Pons (tissue), 1 donor: ENCODE measurements at regions not wholly inside any gene's neighbourhood (a gene's known extent, or its start where the extent isn't known, plus 50 kb on each side); places are given as distances from the start of the nearest gene placed in this dataset.

Experiments used
- DNase-seq: peaks from one replicate; pipeline ENCODE4 v3.0.0-alpha.2; 2016; ENCODE audit warnings: low spot score

DNA sequence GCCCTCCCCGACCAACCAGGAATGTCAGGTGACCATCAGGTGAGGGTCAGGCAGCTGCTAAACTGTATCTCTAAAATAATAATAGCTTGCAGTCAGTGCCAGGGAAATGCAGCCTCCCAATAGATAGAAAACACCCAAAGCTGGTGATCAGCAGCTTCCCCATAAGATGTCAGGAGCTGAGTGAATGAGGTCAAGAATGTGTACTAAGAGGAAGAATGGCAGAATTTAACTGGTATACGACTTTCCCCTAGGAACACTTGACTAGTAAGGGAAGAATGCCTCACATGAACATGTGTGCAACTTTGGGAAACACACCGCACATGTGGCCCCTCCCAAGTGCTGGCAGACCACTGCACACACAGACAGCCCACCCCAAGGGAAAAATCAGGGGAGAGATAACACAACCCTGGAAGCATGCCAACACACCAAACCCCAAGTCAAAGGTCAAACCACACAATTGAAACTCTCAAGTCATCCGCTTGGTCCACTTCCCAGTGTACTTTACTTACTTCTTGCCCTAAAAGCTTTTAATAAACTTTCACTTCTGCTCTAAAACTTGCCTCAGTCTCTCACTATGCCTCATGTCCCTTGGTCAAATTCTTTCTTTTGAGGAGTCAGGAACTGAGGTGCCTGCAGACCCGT, 806.5 kb downstream of the OTOL1 start:
- DNase-seq, result no peak

DNA sequence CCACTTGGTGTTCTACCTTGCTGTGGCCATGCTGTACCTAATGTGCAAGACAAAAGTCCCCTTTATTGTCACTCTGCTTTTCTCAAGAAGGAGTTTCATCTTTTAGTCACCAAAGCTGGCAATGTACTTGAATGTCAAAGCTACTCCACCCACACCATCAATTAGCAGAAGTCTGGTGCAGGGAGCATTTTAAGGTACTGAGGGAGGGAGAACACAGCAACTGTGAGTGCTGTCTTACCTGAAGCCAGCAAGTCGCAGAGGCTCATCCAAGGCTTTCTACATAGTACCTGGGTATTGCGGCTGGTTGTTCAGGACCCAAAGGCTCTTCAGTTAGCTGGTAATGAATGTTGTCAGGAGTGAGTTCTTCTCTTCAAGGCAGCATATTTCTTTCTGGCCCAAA, 820.4 kb downstream of the OTOL1 start:
- no peak for DNase-seq

DNA sequence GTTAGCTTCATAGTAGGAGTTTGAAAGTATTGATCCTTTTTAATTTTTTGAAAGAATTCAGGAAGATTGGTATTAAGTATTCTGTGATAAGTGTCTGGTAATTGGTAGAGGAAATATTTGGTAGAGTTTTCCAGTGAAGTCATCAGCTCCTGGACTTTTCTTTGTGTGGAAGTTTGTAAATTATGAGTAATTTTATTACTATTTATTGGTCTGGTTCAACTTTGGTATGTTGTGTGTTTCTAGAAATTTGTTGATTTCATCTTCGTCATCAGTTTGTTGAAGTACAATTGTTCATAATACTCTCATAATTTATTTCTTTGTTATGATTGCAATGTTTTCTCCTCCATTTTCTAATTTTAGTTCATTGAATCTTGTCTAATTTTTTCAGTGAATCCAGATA, 832.0 kb downstream of the OTOL1 start:
- DNase-seq, result no peak

DNA sequence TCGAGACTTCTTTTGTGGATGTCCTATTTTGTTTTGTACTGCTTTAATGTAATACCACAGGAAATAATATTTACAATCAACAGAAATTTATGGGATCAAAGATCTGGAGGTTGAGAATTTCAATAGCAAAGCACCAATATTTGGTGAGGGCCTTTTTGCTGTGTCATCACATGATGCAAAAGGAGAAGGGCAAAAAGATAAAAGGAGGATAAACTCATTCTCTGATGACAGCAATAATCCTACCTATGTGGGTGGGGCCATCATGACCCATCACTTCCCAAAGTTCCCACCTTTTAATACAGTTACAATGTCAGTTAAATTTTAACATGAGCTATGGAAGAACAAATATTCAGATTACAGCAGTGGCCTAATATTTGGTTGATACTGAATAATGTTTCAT, 832.9 kb downstream of the OTOL1 start:
- no peak for DNase-seq

DNA sequence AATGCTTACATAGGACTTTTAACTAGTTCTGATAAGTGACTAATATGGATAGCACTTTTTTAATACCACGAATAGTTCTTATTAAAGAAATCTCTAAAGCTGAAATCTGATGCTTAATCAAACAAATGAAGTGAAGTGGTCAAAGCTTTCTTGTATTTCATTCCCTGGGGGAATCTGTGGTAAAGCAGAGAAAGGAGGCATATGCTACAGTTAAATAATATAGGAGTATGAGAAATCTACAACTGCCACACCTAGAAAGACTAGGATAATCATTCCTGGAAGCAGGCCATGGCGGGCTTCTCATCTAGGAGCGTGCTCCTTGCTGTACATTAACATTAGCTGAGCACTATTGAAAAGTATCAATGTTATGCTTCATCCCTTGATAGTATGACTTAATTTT, 835.7 kb downstream of the OTOL1 start:
- no peak for DNase-seq

DNA sequence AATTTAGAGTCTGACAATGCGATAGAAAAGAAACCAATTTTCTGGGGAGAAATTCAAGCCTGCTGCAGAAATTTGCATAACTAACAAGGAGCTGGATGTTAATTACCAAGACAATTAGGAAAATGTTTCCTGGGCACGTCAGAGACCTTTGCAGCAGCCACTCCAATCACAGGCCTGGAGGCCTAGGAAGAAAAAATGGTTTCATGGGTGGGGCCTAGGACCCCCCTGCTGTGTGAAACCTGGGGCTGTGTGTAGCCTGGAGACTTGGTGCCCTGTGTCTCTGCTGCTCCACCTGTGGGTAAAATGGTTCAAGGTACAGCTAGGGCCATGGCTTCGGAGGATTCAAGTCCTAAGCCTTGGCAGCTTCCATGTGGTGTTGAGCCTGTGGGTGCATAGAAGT, 837.9 kb downstream of the OTOL1 start:
- no peak for DNase-seq

DNA sequence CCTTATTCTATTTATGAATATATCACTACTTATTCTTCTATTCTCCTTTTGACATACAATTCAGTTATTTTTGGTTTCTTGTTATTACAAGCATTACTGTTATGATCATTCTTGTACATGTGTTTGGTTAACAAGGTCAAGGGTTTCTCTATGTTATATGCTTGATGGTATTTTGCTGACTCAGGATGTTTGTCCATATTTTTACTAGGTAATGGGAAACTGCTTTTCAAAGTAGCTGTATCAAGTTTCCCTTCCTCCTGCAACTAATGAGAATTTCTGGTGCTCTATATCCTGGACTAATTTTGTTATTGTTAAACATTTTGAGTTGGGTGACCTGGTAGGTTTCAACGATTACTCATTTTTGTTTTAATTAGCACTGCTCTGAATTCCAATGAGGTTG, 841.0 kb downstream of the OTOL1 start:
- no peak for DNase-seq

DNA sequence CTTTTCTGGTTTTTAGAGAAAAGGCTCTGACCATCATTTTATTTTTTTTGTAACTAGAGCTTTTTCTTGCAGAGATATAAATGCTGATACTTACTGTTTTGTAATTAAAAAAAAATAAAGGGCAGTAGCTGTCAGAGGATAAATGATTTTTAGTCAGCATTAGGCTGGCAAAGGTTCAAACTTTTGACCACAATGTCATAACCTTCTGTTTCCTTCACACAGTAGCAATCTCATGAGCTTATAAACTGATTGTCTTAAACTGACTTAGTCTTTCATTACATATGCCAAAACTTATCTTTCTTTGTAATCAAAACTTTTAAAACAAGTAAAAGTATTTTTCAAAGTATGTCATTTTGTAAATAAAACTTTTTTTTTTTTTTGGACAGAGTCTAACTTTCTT, 841.9 kb downstream of the OTOL1 start:
- no peak for DNase-seq

DNA sequence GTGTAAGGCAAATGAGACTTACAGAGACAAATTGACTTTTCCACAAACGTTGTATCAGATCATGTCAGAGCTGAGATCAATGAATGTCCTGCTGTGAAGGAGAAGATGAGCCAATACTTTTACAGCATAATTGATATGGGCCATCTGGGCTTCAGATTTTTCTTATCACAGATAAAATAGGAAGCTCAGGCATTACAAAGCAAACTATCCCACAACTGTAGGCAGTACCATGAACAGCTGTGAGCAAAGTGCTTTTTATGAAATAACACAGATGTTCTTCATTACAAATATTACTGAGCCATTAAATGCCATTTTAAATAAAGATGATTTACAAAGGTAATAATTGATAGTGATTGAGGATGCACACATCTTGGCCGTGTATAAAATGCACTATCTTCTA, 852.3 kb downstream of the OTOL1 start:
- DNase-seq, result no peak

DNA sequence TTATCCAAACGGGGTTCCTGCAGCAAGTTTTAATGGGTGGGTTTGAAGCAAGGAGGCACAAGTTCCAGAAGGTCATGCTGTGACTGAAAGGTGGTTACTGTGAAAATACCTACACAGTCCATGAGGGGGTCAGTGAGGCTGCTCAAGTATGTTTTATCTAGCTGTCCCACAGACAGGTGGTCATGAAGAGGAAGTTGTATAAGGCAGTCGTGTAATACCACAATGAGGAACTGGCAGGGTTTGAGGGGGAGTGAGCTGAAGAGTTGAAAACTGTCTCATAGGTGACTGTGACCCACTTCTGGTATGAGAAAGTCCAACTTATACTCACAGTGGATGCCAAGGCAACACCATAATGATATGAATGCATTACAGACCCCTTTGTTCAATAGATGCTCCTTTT, 856.8 kb downstream of the OTOL1 start:
- DNase-seq, result no peak

DNA sequence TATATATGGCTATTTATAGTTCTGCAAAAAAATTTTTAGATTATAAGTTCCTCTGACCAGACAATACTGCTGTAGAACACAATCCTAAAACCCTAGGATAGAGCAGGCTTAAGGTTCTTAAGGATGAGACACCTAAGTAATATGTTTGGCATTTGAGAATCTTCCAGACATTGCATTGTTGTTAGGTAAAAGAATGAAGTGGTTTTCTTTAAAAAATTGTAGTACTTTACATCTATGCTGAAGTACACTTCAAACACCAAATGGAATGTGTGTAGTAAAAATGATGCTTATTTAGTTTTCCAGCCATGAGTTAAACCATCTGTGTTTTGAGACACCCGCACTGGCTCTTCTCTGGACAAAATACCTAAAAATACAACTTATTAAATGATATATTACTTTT, 857.7 kb downstream of the OTOL1 start:
- DNase-seq, result no peak

DNA sequence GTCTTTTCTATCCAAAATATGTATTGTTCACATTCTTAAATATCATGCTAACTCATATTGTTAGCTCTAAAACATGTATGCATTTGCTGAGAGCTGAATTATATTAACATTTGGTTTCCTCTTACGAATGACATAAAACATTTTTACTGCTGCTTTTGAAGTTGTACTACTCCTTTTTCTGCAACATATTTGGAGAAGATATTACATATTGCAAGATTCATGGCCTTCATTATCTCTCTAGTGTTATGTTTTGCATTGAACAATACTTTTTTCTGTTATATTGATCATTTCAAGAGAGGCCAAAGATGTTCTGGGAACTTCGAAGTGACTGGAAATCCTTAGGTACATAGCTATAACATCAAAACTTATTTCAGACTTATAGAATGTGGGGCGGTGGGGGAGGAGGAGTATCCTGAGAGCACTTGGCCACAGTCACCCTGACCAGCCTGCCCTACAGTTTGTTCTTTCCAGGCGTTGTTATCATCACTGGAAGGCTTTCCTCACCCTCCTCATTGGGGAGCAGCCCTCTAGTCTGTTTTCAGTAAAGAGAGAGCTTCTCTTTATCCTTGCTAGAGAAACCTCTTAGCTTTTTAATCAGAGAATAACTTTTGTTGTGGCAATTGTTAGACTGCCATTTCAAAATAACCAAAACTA, 868.6 kb downstream of the OTOL1 start:
- DNase-seq, result no peak

DNA sequence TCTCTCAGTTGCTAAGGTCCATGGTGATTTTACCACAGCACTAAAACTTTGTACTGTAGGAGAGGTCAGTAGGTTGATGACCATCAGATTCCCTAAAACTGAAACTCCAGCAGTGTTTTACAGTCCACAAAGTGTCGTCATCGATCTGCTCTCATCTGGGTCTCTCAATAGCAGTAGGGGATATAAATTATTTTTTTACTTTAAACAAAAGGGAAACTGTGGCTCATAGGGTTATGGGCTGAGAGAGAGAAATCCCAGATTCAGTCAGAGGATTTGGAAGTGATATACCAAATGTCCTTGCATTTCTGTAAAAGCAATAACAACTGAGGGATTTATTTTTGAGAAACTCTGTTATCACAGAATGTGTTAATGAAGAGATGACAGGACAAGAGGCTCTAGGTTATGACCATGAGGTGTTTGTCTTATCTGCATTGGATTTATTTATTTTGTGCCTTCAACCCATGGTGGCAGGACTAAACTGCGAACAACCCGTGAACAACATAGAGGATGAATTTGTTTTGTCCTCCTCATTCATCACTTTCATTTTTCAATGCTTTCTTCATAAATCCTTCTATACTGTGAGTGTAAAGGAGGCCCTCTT, 869.7 kb downstream of the OTOL1 start:
- no peak for DNase-seq

DNA sequence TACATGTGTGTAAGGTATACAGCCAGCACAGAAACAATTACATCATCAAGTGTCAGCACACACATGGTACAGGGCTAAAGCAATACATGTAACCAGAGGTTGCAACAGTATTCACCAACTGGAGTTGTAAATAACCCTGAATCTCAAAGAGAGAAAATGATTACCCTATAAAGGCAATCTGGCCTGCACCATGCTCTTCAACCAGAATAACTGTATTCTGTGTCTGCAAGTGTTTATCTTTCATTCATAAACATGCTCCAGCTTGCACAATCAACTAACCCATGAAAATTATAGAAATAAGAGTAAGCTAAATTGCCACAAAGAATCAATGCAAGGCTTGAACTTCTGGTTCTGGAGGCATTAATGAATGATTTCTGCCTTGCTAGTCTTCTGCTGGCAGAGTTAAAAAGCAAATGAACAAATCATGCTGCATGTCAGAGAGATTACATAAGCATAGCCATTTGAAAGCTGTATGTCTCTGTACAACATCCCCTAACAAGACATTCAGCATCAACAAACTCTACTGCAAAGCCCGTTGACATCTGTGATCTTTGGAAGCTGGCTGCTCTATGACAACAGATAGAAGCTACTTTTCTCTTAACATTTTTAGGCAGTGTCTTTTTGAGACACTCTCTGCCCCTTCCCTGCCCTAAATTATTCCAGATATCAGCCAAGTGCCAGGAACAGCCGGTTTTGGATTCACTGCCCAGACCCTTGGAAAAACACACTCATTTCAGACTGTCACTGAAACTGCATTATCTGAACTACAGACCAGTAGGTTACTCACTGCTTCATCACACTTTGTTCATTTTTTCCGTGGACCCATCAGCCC, 871.0 kb downstream of the OTOL1 start:
- no peak for DNase-seq

DNA sequence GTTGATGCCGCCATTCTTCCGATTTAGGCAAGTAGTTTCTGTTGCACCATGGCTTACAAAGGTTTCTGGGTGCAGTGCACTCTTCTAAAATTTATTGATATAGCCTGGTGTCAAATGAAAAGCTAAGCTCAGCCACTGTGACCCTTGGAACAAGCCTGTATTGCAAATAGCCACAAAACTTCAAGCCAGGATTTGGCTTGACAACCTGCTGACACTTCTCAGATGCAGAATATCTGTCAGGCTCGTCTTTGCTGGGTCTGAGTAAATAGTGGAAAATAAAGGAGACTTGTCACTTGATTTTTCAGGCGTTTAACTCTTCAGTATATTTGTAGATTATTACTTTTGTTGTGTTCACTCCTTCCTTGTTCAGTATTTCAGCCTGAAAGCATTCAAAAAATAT, 871.8 kb downstream of the OTOL1 start:
- DNase-seq, result no peak

DNA sequence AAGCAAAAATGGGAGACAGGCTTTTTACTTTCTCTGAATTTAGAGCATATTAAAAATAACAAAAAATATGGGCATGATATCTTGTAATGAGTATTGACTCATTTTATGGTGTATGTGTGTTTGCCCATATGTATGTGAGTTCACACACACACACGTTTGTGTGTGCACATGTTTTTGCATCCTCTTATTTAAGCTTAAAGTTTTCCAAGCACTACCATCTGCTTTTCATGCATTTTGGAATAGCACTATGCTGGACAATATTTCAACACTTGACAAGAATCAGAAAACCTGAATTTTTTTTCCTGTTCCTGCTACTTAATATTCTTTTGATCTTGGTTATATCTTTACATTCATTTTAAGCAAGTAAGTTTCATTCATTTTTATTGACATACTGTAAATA, 872.7 kb downstream of the OTOL1 start:
- no peak for DNase-seq

DNA sequence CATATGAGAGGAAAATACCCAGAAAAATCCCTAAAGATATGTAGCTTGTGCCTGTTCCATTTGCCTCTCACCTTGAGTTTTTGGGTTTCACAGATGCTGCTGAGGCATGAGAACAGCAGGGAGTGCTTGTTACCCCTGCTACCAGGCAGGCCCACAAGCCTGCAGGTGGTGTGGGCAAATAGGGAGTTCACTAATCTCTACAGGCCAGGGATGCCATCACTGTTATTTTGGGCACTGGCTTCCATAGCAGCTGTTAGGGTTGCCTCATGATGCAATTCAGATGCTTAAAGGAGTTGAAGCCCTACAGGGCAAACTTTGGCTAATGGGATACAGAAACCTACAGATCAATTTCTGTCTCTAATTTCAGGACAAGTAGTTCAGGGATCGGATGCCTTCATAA, 873.5 kb downstream of the OTOL1 start:
- DNase-seq, result no peak

DNA sequence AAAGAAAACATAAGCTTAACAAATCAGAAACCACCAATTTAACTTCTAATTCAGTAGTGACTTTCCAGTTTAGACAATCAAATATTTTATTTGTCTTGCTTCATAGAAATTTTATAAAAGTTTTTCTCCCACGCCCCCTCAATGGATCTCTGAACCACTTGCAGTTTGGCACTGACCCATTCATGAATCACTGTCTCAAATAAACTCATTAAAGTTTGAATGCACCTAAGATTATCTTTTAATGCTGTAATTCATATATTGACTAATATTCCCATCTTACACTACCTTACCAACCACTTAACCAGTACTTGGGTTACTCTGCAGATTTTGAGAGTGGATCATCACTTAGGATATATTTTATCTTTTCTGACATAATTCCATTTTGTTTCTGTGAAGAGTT, 880.2 kb downstream of the OTOL1 start:
- DNase-seq, result no peak

DNA sequence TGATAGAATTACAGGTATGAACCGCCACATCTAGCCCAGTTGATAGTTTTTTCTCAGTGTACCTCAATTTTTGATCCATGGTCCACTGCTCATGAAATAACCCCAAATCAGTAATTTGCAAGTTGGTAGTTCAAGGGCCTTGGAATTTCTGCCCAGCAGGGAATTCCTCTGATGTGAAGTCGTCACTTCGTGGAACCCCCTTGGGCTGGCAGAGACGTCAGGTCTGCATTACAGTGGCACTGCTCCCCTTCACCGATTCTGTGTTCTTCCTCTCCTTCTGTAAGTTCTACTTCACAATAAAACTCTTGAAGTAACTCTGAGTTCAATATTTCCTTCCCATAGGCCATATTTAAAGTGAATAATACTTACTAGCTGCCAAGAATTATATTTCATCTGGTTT, 881.0 kb downstream of the OTOL1 start:
- no peak for DNase-seq

DNA sequence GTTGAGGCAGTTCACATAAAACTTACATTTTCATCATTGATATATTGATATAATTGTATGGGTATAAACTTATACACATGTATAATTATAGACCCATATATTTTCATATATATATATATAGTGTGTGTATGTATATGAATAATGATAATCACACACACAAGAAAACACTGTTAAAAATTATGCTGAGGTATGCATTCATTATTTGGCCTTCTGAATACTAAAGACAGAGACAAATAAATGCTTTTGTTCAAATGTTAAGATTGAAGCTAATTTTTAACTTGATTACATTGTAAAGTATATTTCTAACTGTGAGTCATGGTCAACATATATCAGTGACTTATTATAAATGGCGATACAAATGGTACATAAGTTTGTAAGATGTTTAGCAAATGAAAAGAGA, 888.8 kb downstream of the OTOL1 start:
- DNase-seq, result no peak

DNA sequence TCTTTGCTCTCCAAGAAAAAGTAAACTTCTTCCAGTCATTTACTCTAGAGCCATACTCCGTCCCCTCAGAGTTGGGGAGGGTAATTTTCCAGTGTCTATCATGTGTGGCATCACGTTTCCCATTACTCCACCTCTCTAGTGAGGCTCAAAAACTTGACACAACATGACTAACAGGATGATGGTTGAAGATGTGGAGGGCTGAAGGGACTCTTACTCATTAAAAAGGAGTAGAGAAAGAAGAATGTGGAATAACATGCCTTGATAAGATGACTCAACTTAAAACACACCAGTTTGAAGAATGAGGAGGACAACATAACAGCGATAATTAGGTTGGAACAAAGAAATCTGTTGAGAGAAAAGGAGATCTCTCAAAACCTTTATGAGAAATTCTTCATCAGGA, 894.3 kb downstream of the OTOL1 start:
- no peak for DNase-seq

DNA sequence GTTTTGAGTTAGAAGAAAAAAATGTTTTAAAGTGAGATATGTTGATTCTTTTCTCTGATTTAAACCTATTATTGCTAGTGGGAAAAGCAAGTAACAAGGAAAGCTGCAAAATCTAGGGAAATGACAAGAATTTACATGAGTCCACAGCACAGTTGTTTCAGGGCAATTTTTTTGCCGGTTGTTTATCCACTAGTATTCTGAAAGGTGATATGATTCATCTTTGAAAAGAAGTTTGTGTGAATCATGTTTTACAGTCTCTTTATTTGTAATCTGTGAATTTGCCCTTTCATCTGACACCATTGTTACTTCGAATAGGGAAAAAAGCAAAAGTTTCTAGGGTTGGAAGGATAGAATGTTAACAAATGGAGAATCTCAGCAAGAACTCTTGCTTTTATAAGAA, 894.7 kb downstream of the OTOL1 start:
- no peak for DNase-seq

DNA sequence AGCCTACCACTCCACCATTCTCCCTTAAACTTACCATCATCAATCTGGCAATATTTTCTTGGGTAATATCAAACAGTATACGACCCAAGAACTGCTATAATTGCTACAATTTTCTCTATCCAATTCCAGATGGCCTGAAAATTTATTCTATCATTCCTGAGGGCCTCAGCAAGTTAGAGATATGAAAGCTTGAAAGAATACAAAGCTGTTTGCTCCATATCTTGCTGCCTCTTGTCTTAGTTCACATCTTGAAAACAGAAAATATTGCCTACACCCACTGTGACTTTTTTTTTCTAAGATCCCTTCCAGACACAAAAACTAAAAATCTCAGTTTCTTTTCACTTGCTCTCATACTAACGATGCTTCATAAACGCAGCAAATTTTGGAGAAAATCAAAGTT, 898.9 kb downstream of the OTOL1 start:
- DNase-seq, result no peak
